Astrocyte (in vitro differentiated cells and primary cell): ENCODE measurements at regions not wholly inside any gene's neighbourhood (a gene's known extent, or its start where the extent isn't known, plus 50 kb on each side); places are given as distances from the start of the nearest gene placed in this dataset.

Experiments used
- CTCF ChIP-seq: IDR thresholded peaks from 2 replicates; pipeline ENCODE4 v1.5.1; 2011; ENCODE audit warnings: low read depth, mild to moderate bottlenecking, inconsistent platforms, low read length, moderate library complexity; ENCODE audit not compliant: insufficient read depth
- EZH2 ChIP-seq: IDR thresholded peaks from 2 replicates; pipeline ENCODE4 v1.6.1; 2012; ENCODE audit warnings: mild to moderate bottlenecking, low read length, inconsistent platforms; ENCODE audit not compliant: insufficient read depth

GRCh38 chr3:124628863-124629262, 101.4 kb upstream of the UMPS start:
- no peak for TF ChIP-seq CTCF
- no peak for TF ChIP-seq EZH2
